ENCODE measurements at regions not wholly inside any gene's neighbourhood (a gene's known extent, or its start where the extent isn't known, plus 50 kb on each side); places are given as distances from the start of the nearest gene placed in this dataset.

GRCh38 chr1:232267092-232267836, 362.7 kb downstream of the SIPA1L2 start:
- DNase-seq (ENCODE audit: extremely low read depth, insufficient read length) = no peak
- Histone ChIP-seq H3K36me3 (ENCODE audit: control insufficient read depth, insufficient read depth, low read length) (no peaks in the 10 kb centered on the region), H3K4me3 (replicated peaks; ENCODE audit: low read depth, low read length) (no peak overlapping the region), H3K27me3 (replicated peaks; ENCODE audit: control insufficient read depth, insufficient read depth, low read length) (no peaks in the 10 kb centered on the region)
- no peak for TF ChIP-seq CTCF (IDR thresholded peaks at IDR 0.05; ENCODE audit: insufficient read depth, low read length, poor library complexity, severe bottlenecking)

DNA sequence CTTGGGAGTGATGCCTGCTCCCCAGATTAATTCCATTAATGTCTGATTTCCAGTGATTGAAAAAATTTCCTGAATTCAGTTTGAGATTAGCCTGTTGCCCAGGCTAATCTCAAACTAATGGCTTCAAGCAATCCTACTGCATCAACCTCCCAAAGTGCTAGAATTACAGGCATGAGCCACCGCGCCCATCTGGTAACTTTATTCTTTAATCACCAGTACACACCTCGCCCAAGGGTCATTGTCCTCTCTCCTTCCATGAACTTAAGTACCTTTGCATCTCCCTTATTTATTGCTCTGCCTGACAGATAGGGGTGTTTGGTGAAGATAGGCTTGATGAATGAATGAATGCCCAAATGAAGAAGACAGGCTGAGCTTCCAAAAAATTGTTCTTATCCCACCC, 366.5 kb downstream of the SIPA1L2 start:
- Histone ChIP-seq H3K36me3 (ENCODE audit: control insufficient read depth, insufficient read depth, low read length) (no peaks in the 10 kb centered on the region), H3K27me3 (replicated peaks; ENCODE audit: control insufficient read depth, insufficient read depth, low read length) (no peaks in the 10 kb centered on the region), H3K4me3 (replicated peaks; ENCODE audit: low read depth, low read length) (no peak overlapping the region)
- DNase-seq (ENCODE audit: extremely low read depth, insufficient read length) = no peak
- TF ChIP-seq CTCF (IDR thresholded peaks at IDR 0.05; ENCODE audit: insufficient read depth, low read length, poor library complexity, severe bottlenecking) = no peak

- no peaks in the 10 kb centered on the region for H3K36me3 ChIP-seq (ENCODE audit: control insufficient read depth, insufficient read depth, low read length)
- TF ChIP-seq CTCF (IDR thresholded peaks at IDR 0.05; ENCODE audit: insufficient read depth, low read length, poor library complexity, severe bottlenecking) = no peak
- no peak overlapping the region for H3K4me3 ChIP-seq (replicated peaks; ENCODE audit: low read depth, low read length)
- no peak for DNase-seq (ENCODE audit: extremely low read depth, insufficient read length)
- no peaks in the 10 kb centered on the region for H3K27me3 ChIP-seq (replicated peaks; ENCODE audit: control insufficient read depth, insufficient read depth, low read length)
Observed at GRCh38 chr1:232262991-232263390, 366.9 kb downstream of the SIPA1L2 start.

- H3K27me3 ChIP-seq (replicated peaks; ENCODE audit: control insufficient read depth, insufficient read depth, low read length) = no peaks in the 10 kb centered on the region
- TF ChIP-seq CTCF (IDR thresholded peaks at IDR 0.05; ENCODE audit: insufficient read depth, low read length, poor library complexity, severe bottlenecking) = no peak
- H3K4me3 ChIP-seq (replicated peaks; ENCODE audit: low read depth, low read length) = no peak overlapping the region
- DNase-seq (ENCODE audit: extremely low read depth, insufficient read length) = no peak
- no peaks in the 10 kb centered on the region for H3K36me3 ChIP-seq (ENCODE audit: control insufficient read depth, insufficient read depth, low read length)
Observed at GRCh38 chr1:232260861-232261260, 369.1 kb downstream of the SIPA1L2 start.

GRCh38 chr1:232260045-232260444, 369.9 kb downstream of the SIPA1L2 start:
- DNase-seq (ENCODE audit: extremely low read depth, insufficient read length) = no peak
- H3K4me3 ChIP-seq (replicated peaks; ENCODE audit: low read depth, low read length) = no peak overlapping the region
- no peak for TF ChIP-seq CTCF (IDR thresholded peaks at IDR 0.05; ENCODE audit: insufficient read depth, low read length, poor library complexity, severe bottlenecking)
- H3K27me3 ChIP-seq (replicated peaks; ENCODE audit: control insufficient read depth, insufficient read depth, low read length) = no peaks in the 10 kb centered on the region
- H3K36me3 ChIP-seq (ENCODE audit: control insufficient read depth, insufficient read depth, low read length) = no peaks in the 10 kb centered on the region

GRCh38 chr1:232259333-232259732, 370.6 kb downstream of the SIPA1L2 start:
- TF ChIP-seq CTCF (IDR thresholded peaks at IDR 0.05; ENCODE audit: insufficient read depth, low read length, poor library complexity, severe bottlenecking) = no peak
- no peak for DNase-seq (ENCODE audit: extremely low read depth, insufficient read length)
- H3K36me3 ChIP-seq (ENCODE audit: control insufficient read depth, insufficient read depth, low read length) = no peaks in the 10 kb centered on the region
- H3K27me3 ChIP-seq (replicated peaks; ENCODE audit: control insufficient read depth, insufficient read depth, low read length) = no peaks in the 10 kb centered on the region
- H3K4me3 ChIP-seq (replicated peaks; ENCODE audit: low read depth, low read length) = no peak overlapping the region

All from GM06990 (cell line).